HEK293 (cell line): ENCODE measurements at regions not wholly inside any gene's neighbourhood (a gene's known extent, or its start where the extent isn't known, plus 50 kb on each side); places are given as distances from the start of the nearest gene placed in this dataset.

Experiments used
- CTCF ChIA-PET: fragments of 350-600 bp; formaldehyde crosslinking; extraction: SDS; loops from one replicate; lab custom pipeline; 2021; ENCODE audit warnings: antibody characterized with exemption; lab: Yijun Ruan, JAX
- POLR2A ChIA-PET: fragments of 300-600 bp; formaldehyde crosslinking; extraction: SDS; loops from one replicate; lab custom pipeline; 2020; ENCODE audit warnings: antibody characterized with exemption, inconsistent platforms; lab: Yijun Ruan, JAX
- H3K27ac ChIP-seq: fragments of 200-500 bp; sonication (Bioruptor generic); 2 replicates; pipeline ENCODE4 v1.5.1; 2014; ENCODE audit warnings: low read depth, low read length, control low read depth, inconsistent platforms; ENCODE audit errors: extremely low read depth
- H3K36me3 ChIP-seq, 2 experiments: fragments of 200-500 bp in 1 of 2; sonication (Bioruptor generic) in 1 of 2; 1 replicate in 1 of 2; 2 replicates in 1 of 2; pipeline ENCODE4 v1.5.1; 2014 to 2017; ENCODE audit warnings: inconsistent platforms in 2 of 2, low read length in 2 of 2; ENCODE audit not compliant: control insufficient read depth in 2 of 2, insufficient read depth in 1 of 2
- H3K4me1 ChIP-seq: fragments of 200-500 bp; sonication (Bioruptor generic); 2 replicates; pipeline ENCODE4 v1.5.1; 2014; ENCODE audit warnings: mild to moderate bottlenecking, low read length, inconsistent platforms; ENCODE audit not compliant: control insufficient read depth, insufficient read depth
- H3K4me3 ChIP-seq: 2 replicates; pipeline ENCODE4 v1.5.1; 2011; ENCODE audit warnings: low read depth, mild to moderate bottlenecking, control low read depth, low read length, moderate library complexity
- H3K9me3 ChIP-seq: fragments of 200-500 bp; sonication (Bioruptor generic); 2 replicates; pipeline ENCODE4 v1.5.1; 2014; ENCODE audit warnings: low read depth, low read length, inconsistent platforms; ENCODE audit not compliant: control insufficient read depth, insufficient read depth
- KLF9 ChIP-seq: fragments of 450-650 bp; formaldehyde crosslinking; IDR thresholded peaks from 2 replicates; pipeline ENCODE4 v1.5.1; 2016; ENCODE audit warnings: missing biosample characterization, missing genetic modification characterization, low read depth
- MYNN ChIP-seq: fragments of 450-650 bp; formaldehyde crosslinking; IDR thresholded peaks from 2 replicates; pipeline ENCODE4 v1.5.1; 2016; ENCODE audit warnings: missing biosample characterization, missing genetic modification characterization, borderline replicate concordance
- SCRT1 ChIP-seq: fragments of 450-650 bp; formaldehyde crosslinking; IDR thresholded peaks from 2 replicates; pipeline ENCODE4 v1.5.1; 2016; ENCODE audit warnings: missing biosample characterization, missing genetic modification characterization, borderline replicate concordance
- ZNF239 ChIP-seq: fragments of 450-650 bp; formaldehyde crosslinking; IDR thresholded peaks from 2 replicates; pipeline ENCODE4 v1.5.1; 2016; ENCODE audit warnings: missing biosample characterization, missing genetic modification characterization
- ZNF24 ChIP-seq: fragments of 450-650 bp; formaldehyde crosslinking; IDR thresholded peaks from 2 replicates; pipeline ENCODE4 v1.5.1; 2016; ENCODE audit warnings: missing biosample characterization, missing genetic modification characterization
- ZNF274 ChIP-seq, 2 experiments: fragments of 200-500 bp in 1 of 2; fragments of 450-650 bp in 1 of 2; sonication (Bioruptor generic) in 1 of 2; formaldehyde crosslinking in 1 of 2; IDR thresholded peaks; 2 replicates each; pipeline versions ENCODE4 v1.5.1 to v1.6.1; 2014 to 2016; ENCODE audit warnings: borderline replicate concordance in 1 of 2, inconsistent platforms in 1 of 2, low read length in 1 of 2, missing biosample characterization in 1 of 2, missing genetic modification characterization in 1 of 2
- ZNF548 ChIP-seq: fragments of 450-650 bp; formaldehyde crosslinking; IDR thresholded peaks from 2 replicates; pipeline ENCODE4 v1.5.1; 2016; ENCODE audit warnings: missing biosample characterization, missing genetic modification characterization
- ZNF596 ChIP-seq: fragments of 450-650 bp; IDR thresholded peaks from 2 replicates; pipeline ENCODE4 v1.5.0; 2018; ENCODE audit warnings: missing biosample characterization, mild to moderate bottlenecking, missing genetic modification characterization, moderate library complexity
- ZNF747 ChIP-seq: fragments of 450-650 bp; formaldehyde crosslinking; IDR thresholded peaks from 2 replicates; pipeline ENCODE4 v1.5.1; 2016; ENCODE audit warnings: missing biosample characterization, missing genetic modification characterization
- ZNF776 ChIP-seq: fragments of 450-650 bp; formaldehyde crosslinking; IDR thresholded peaks from 2 replicates; pipeline ENCODE4 v1.5.0; 2017; ENCODE audit warnings: missing biosample characterization, missing genetic modification characterization, borderline replicate concordance
- ZSCAN23 ChIP-seq: fragments of 450-650 bp; formaldehyde crosslinking; IDR thresholded peaks from 2 replicates; pipeline ENCODE4 v1.5.1; 2016; ENCODE audit warnings: missing biosample characterization, missing genetic modification characterization
- TF ChIP-seq, protein P1 (sequence below): fragments of 450-650 bp; formaldehyde crosslinking; IDR thresholded peaks from 2 replicates; pipeline ENCODE4 v1.5.1; 2017; ENCODE audit warnings: missing biosample characterization, mild to moderate bottlenecking, missing genetic modification characterization, moderate library complexity
- TF ChIP-seq, protein P2 (sequence below): fragments of 450-650 bp; formaldehyde crosslinking; IDR thresholded peaks from 2 replicates; pipeline ENCODE4 v1.5.1; 2016; ENCODE audit warnings: missing biosample characterization, missing genetic modification characterization
- TF ChIP-seq, protein P3 (sequence below): fragments of 450-650 bp; formaldehyde crosslinking; IDR thresholded peaks from 2 replicates; pipeline ENCODE4; 2016; ENCODE audit warnings: missing biosample characterization, missing genetic modification characterization
- TF ChIP-seq, protein P4 (sequence below): fragments of 450-650 bp; formaldehyde crosslinking; IDR thresholded peaks from 2 replicates; pipeline ENCODE4 v1.5.1; 2016; ENCODE audit warnings: missing biosample characterization, missing genetic modification characterization, low read depth
- TF ChIP-seq, protein P5 (sequence below): fragments of 450-650 bp; formaldehyde crosslinking; IDR thresholded peaks from 2 replicates; pipeline ENCODE4 v1.5.1; 2016; ENCODE audit warnings: missing biosample characterization, missing genetic modification characterization
- TF ChIP-seq, protein P6 (sequence below): fragments of 450-650 bp; formaldehyde crosslinking; IDR thresholded peaks from 2 replicates; pipeline ENCODE4 v1.5.1; 2016; ENCODE audit warnings: missing biosample characterization, missing genetic modification characterization, borderline replicate concordance

DNA sequence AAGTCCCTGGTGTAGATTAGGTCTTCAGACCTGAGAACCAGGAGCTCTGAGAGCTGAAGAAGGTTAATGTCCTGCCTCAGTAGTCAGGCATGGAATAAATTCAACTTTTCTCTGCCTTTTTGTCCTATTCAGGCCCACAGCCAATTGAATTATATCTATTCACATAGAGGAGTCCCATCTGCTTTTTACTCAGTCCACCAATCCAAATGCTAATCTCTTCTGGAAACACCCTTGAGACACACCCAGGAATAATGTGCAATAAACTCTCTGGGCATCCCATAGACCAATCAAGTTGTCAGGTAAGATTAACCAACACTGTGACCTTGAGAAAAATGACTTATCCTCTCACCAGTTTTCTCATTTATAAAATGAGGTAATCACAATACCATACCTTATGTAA lies 129.4 kb downstream of the MEX3B start:
- CTCF ChIA-PET: no interaction called here
- Histone ChIP-seq H3K9me3 (no peaks in the 10 kb centered on the region), H3K36me3 (no peaks in the 10 kb centered on the region)
- TF ChIP-seq, protein P1, sequence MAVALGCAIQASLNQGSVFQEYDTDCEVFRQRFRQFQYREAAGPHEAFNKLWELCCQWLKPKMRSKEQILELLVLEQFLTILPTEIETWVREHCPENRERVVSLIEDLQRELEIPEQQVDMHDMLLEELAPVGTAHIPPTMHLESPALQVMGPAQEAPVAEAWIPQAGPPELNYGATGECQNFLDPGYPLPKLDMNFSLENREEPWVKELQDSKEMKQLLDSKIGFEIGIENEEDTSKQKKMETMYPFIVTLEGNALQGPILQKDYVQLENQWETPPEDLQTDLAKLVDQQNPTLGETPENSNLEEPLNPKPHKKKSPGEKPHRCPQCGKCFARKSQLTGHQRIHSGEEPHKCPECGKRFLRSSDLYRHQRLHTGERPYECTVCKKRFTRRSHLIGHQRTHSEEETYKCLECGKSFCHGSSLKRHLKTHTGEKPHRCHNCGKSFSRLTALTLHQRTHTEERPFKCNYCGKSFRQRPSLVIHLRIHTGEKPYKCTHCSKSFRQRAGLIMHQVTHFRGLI: no peak
- TF ChIP-seq SCRT1: no peak
- TF ChIP-seq, all 188 proteins: peak for 0
- Histone ChIP-seq H3K4me1 (no peaks in the 10 kb centered on the region; the same call in 1 of the 2 replicates), H3K4me3 (no peak overlapping the region), H3K27ac (no peak overlapping the region)
- POLR2A ChIA-PET: no interaction called here

DNA sequence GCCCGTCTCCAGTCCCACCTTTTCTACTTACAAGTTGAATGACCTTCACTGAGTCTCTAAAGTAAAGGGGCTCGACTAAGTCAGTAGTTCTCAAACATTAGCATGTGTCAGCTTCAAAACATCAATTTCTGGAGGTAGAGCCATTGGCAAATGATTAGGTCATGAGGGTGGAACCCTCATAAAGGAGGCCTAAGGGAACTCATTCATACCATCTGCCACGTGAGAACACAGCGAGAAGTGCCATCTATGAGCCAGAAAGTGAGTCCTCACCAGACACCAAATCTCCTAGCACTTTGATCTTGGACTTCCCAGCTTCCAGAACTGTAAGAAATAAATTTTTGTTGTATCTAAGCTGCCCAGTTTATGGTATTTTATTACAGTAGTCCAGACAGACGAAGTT lies 129.8 kb downstream of the MEX3B start:
- POLR2A ChIA-PET: no interaction called here
- H3K4me3 ChIP-seq: no peak overlapping the region
- H3K27ac ChIP-seq: no peak overlapping the region
- H3K4me1 ChIP-seq: peaks cover 4% of the 10 kb centered on the region
- CTCF ChIA-PET: interaction anchor here (0.6 kb wide), 1 partner anchor 10 kb away, joined by 3 read pairs; no protein-coding TSS in a partner anchor
- no peaks in the 10 kb centered on the region for H3K9me3 ChIP-seq
- H3K36me3 ChIP-seq: no peaks in the 10 kb centered on the region
- TF ChIP-seq ZSCAN23 (tag by site-specific recombination) (no peak), ZNF548 (tag by site-specific recombination) (no peak), ZNF274 (IDR thresholded peaks at IDR 0.05; ENCODE audit: low read length) (no peak), ZNF274 (tag by site-specific recombination; IDR thresholded peaks at IDR 0.05; ENCODE audit: borderline replicate concordance) (no peak), ZNF24 (tag by site-specific recombination) (no peak), ZNF776 (no peak), KLF9 (tag by site-specific recombination) (no peak)
- TF ChIP-seq, protein P2, sequence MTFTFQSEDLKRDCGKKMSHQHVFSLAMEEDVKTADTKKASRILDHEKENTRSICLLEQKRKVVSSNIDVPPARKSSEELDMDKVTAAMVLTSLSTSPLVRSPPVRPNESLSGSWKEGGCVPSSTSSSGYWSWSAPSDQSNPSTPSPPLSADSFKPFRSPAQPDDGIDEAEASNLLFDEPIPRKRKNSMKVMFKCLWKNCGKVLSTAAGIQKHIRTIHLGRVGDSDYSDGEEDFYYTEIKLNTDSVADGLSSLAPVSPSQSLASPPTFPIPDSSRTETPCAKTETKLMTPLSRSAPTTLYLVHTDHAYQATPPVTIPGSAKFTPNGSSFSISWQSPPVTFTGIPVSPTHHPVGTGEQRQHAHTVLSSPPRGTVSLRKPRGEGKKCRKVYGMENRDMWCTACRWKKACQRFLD: no peak
- TF ChIP-seq, protein P3, sequence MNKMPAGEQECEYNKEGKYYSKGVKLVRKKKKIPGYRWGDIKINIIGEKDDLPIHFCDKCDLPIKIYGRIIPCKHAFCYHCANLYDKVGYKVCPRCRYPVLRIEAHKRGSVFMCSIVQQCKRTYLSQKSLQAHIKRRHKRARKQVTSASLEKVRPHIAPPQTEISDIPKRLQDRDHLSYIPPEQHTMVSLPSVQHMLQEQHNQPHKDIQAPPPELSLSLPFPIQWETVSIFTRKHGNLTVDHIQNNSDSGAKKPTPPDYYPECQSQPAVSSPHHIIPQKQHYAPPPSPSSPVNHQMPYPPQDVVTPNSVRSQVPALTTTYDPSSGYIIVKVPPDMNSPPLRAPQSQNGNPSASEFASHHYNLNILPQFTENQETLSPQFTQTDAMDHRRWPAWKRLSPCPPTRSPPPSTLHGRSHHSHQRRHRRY (tag by site-specific recombination): no peak
- TF ChIP-seq, protein P4, sequence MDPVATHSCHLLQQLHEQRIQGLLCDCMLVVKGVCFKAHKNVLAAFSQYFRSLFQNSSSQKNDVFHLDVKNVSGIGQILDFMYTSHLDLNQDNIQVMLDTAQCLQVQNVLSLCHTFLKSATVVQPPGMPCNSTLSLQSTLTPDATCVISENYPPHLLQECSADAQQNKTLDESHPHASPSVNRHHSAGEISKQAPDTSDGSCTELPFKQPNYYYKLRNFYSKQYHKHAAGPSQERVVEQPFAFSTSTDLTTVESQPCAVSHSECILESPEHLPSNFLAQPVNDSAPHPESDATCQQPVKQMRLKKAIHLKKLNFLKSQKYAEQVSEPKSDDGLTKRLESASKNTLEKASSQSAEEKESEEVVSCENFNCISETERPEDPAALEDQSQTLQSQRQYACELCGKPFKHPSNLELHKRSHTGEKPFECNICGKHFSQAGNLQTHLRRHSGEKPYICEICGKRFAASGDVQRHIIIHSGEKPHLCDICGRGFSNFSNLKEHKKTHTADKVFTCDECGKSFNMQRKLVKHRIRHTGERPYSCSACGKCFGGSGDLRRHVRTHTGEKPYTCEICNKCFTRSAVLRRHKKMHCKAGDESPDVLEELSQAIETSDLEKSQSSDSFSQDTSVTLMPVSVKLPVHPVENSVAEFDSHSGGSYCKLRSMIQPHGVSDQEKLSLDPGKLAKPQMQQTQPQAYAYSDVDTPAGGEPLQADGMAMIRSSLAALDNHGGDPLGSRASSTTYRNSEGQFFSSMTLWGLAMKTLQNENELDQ: no peak
- TF ChIP-seq, protein P5, sequence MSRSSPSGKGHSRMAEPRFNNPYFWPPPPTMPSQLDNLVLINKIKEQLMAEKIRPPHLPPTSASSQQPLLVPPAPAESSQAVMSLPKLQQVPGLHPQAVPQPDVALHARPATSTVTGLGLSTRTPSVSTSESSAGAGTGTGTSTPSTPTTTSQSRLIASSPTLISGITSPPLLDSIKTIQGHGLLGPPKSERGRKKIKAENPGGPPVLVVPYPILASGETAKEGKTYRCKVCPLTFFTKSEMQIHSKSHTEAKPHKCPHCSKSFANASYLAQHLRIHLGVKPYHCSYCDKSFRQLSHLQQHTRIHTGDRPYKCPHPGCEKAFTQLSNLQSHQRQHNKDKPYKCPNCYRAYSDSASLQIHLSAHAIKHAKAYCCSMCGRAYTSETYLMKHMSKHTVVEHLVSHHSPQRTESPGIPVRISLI (tag by site-specific recombination): no peak

DNA sequence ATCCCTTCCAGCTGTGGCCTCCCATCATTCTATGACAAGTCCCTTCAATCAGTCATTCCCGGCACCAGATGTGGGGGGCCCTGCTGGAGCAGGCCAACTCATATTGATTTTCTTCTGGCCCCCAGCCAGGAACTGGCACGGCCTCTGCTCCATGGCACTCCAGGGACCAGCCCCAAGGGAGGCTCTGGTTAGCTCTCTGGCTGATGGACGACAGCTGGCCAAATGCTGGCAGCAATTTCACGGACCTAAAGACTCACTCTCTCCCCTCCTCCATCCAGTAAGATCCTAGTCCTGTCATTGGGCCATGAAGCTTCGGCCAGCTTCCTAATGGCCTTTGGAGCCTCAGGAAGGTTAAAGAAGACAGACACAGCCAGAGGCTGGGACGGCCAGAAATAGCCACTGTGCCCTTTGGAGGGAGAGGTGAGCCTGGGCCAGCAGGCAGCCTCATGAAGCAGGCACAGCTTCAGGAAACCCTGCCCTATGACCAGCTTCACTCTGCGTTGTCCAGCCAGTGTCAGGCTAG lies 131.0 kb downstream of the MEX3B start:
- peaks cover 15% of the 10 kb centered on the region for H3K4me1 ChIP-seq
- no peak overlapping the region for H3K27ac ChIP-seq
- H3K4me3 ChIP-seq: no peak overlapping the region
- ChIA-PET POLR2A (no interaction called here), CTCF (interaction anchor here (0.6 kb wide), 1 partner anchor 173 kb away, joined by 7 read pairs; no protein-coding TSS in a partner anchor)
- no peaks in the 10 kb centered on the region for H3K36me3 ChIP-seq
- H3K9me3 ChIP-seq: no peaks in the 10 kb centered on the region
- no peak for TF ChIP-seq ZNF596 (tag by site-specific recombination)
- TF ChIP-seq, protein P6, sequence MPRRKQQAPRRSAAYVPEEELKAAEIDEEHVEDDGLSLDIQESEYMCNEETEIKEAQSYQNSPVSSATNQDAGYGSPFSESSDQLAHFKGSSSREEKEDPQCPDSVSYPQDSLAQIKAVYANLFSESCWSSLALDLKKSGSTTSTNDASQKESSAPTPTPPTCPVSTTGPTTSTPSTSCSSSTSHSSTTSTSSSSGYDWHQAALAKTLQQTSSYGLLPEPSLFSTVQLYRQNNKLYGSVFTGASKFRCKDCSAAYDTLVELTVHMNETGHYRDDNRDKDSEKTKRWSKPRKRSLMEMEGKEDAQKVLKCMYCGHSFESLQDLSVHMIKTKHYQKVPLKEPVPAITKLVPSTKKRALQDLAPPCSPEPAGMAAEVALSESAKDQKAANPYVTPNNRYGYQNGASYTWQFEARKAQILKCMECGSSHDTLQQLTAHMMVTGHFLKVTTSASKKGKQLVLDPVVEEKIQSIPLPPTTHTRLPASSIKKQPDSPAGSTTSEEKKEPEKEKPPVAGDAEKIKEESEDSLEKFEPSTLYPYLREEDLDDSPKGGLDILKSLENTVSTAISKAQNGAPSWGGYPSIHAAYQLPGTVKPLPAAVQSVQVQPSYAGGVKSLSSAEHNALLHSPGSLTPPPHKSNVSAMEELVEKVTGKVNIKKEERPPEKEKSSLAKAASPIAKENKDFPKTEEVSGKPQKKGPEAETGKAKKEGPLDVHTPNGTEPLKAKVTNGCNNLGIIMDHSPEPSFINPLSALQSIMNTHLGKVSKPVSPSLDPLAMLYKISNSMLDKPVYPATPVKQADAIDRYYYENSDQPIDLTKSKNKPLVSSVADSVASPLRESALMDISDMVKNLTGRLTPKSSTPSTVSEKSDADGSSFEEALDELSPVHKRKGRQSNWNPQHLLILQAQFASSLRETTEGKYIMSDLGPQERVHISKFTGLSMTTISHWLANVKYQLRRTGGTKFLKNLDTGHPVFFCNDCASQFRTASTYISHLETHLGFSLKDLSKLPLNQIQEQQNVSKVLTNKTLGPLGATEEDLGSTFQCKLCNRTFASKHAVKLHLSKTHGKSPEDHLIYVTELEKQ: no peak
- TF ChIP-seq ZNF239 (tag by site-specific recombination): no peak
- no peak for TF ChIP-seq ZNF747 (tag by site-specific recombination)
- no peak for TF ChIP-seq MYNN (tag by site-specific recombination)
